ENCODE measurements at regions not wholly inside any gene's neighbourhood (a gene's known extent, or its start where the extent isn't known, plus 50 kb on each side); places are given as distances from the start of the nearest gene placed in this dataset.
"Not testable (repeated sequence)": the region's sequence is repeated elsewhere in the genome, so short reads cannot be mapped to it uniquely, and the experiment has no call there.

GRCh38 chr1:184821658-184822057, 67.0 kb upstream of the EDEM3 start:
- no peak for DNase-seq (ENCODE audit: extremely low read depth, low read depth, low spot score)

DNA sequence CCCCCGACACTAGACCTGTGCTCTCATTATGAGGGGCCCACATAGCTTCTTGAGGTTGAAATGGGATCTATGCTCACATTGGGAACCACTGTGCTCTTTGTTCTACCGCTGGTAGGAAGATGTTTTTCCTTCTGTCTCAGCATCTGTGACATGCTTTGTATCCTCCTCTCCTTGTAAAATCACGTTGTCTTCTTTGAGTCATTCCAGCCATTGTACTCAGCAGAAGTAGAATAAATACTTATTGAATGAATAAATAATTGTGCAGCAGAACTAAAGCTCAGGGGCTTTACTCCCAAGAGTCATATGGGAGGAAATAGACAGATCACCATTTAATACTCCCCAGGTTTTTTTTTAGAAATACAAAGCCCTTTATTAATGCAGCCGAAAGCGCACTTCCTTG, 66.3 kb upstream of the EDEM3 start:
- DNase-seq (ENCODE audit: extremely low read depth, low read depth, low spot score): no peak

- DNase-seq (ENCODE audit: extremely low read depth, low read depth, low spot score): no peak
Measured at GRCh38 chr1:184820218-184820750, 65.6 kb upstream of the EDEM3 start.

GRCh38 chr1:184818646-184819045, 64.0 kb upstream of the EDEM3 start:
- DNase-seq (ENCODE audit: extremely low read depth, low read depth, low spot score): no peak

GRCh38 chr1:184817003-184817402, 62.3 kb upstream of the EDEM3 start:
- not testable (repeated sequence) for DNase-seq (ENCODE audit: extremely low read depth, low read depth, low spot score)

GRCh38 chr1:184813528-184814089, 59.0 kb upstream of the EDEM3 start:
- DNase-seq (ENCODE audit: extremely low read depth, low read depth, low spot score): no peak

- no peak for DNase-seq (ENCODE audit: extremely low read depth, low read depth, low spot score)
Measured at GRCh38 chr1:184811439-184812111, 56.9 kb upstream of the EDEM3 start.

- DNase-seq (ENCODE audit: extremely low read depth, low read depth, low spot score): no peak
Measured at GRCh38 chr1:184810735-184811343, 56.2 kb upstream of the EDEM3 start.

GRCh38 chr1:184806296-184806721, 51.7 kb upstream of the EDEM3 start:
- no peak for DNase-seq (ENCODE audit: extremely low read depth, low read depth, low spot score)

DNA sequence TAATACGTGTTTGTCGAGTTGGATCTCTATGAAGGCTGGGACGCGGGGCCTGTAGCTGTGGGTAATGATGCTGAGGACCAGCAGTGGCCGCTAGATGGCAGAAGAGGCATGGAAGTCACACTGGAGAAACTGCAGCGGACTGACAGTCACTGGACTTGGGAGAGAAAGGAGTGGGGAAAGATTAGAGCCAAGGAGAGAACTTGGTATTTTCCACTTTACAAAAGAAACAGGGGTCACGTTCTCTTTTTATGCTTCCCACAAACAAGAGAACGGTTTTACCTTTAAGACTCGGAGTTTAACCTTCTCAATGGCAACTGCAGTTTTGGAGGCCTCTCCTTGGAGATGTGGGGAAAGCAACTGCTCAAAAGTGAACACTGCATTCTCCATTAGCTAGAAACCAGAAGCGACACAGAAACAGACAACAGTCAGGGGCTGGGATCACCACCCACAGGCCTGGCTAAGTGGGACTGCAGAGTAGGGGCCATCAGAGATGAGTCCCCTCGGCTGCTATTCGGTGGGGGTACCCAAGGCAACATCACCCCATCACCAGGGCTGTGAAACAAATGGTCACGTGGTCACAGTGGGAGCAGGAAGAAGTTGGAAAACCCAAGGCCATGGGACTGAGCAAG, 51.1 kb upstream of the EDEM3 start:
- peak; percentile 68 for DNase-seq (ENCODE audit: extremely low read depth, low read depth, low spot score)
